SU-DHL-6 (cell line): ENCODE measurements at regions not wholly inside any gene's neighbourhood (a gene's known extent, or its start where the extent isn't known, plus 50 kb on each side); places are given as distances from the start of the nearest gene placed in this dataset.
A peak's percentile ranks its signal among the peaks of the same experiment; 100 is the strongest.
"Not testable (repeated sequence)": the region's sequence is repeated elsewhere in the genome, so short reads cannot be mapped to it uniquely, and the experiment has no call there.

Source experiments
- H2AFZ ChIP-seq: fragments of 200-600 bp; sonication (generic); 2 replicates; pipeline ENCODE4 v1.6.1; 2014; ENCODE audit warnings: low read depth, mild to moderate bottlenecking, moderate library complexity, mixed read lengths, antibody characterized with exemption, low read length; ENCODE audit not compliant: severe bottlenecking
- H3F3A ChIP-seq: fragments of 200-600 bp; shearing (Covaris generic); 2 replicates; pipeline ENCODE4 v1.6.0; 2016; ENCODE audit warnings: antibody characterized with exemption, mild to moderate bottlenecking; ENCODE audit not compliant: insufficient read depth
- H3K27ac ChIP-seq: fragments of 200-600 bp; sonication (generic); 2 replicates; pipeline ENCODE4 v1.5.1; 2016; ENCODE audit warnings: low read depth, mild to moderate bottlenecking, low read length, moderate library complexity, mixed read lengths
- H3K27me3 ChIP-seq: fragments of 200-600 bp; sonication (generic), shearing (Covaris generic); 2 replicates; pipeline ENCODE4 v1.6.0; 2014; ENCODE audit warnings: mild to moderate bottlenecking, low read length
- H3K36me3 ChIP-seq: fragments of 200-600 bp; sonication (generic); 2 replicates; pipeline ENCODE4 v1.6.1; 2014; ENCODE audit warnings: mild to moderate bottlenecking, low read length, mixed read lengths
- H3K4me2 ChIP-seq: fragments of 300-600, 200-600 bp; shearing (Covaris generic), sonication (generic); 2 replicates; pipeline ENCODE4 v1.6.0; 2014; ENCODE audit warnings: low read length, low read depth, mild to moderate bottlenecking; ENCODE audit not compliant: poor library complexity, severe bottlenecking
- H3K4me3 ChIP-seq: fragments of 200-600 bp; sonication (generic); 2 replicates; pipeline ENCODE4 v1.5.1; 2014; ENCODE audit warnings: antibody characterized with exemption, low read length, mild to moderate bottlenecking, mixed read lengths; ENCODE audit not compliant: insufficient read depth, poor library complexity, severe bottlenecking
- H3K79me2 ChIP-seq: fragments of 200-600 bp; sonication (generic); 2 replicates; pipeline ENCODE4 v1.6.1; 2014; ENCODE audit warnings: mild to moderate bottlenecking, low read length, moderate library complexity; ENCODE audit not compliant: insufficient read depth
- H3K9ac ChIP-seq: fragments of 200-600 bp; sonication (generic); 2 replicates; pipeline ENCODE4 v1.7.0; 2014; ENCODE audit warnings: mild to moderate bottlenecking, low read length
- H3K9me2 ChIP-seq: fragments of 200-600 bp; sonication (generic); replicated peaks from 2 replicates; pipeline ENCODE4 v1.6.1; 2014; ENCODE audit warnings: low read length; ENCODE audit not compliant: insufficient read depth
- H3K9me3 ChIP-seq: fragments of 200-600 bp; sonication (generic); 2 replicates; pipeline ENCODE4 v1.6.1; 2014; ENCODE audit warnings: low read length, mixed read lengths; ENCODE audit not compliant: insufficient read depth
- H4K20me1 ChIP-seq: fragments of 200-600 bp; sonication (generic); 2 replicates; pipeline ENCODE4 v1.6.1; 2014; ENCODE audit warnings: low read depth, mild to moderate bottlenecking, antibody characterized with exemption, low read length, moderate library complexity, mixed read lengths
- CTCF ChIP-seq: fragments of 200-600 bp; sonication (generic); IDR thresholded peaks from one replicate; pipeline ENCODE4 v1.5.1; 2017; ENCODE audit warnings: antibody characterized with exemption, mild to moderate bottlenecking, low read length, moderate library complexity; ENCODE audit not compliant: insufficient read depth, poor library complexity, severe bottlenecking
- EZH2phosphoT487 ChIP-seq: fragments of 200-600 bp; sonication (generic), shearing (Covaris generic); conservative IDR thresholded peaks from 2 replicates; pipeline ENCODE4 v1.6.1; 2018; ENCODE audit warnings: mild to moderate bottlenecking, antibody characterized with exemption, low read length, moderate library complexity, mixed read lengths

DNA sequence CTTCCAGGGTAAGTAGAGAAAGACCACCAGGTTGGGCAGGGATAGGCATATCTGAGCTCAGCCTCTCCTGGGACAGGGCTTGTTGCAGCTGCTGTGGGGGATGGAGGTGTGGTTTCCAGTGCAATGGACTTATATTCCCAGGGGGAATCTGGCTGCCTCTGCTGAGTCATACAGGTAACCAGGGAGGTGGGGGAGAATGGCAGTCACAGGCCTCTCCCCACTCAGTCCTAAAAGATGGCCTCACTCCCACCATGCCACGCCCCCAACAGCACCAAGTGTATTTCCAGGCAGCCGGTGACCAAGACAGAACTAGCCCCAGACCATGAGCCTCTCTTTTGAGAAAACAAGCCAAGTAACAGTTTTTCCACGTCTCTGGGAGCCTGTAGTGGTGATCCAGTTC lies 1240.7 kb downstream of the BRINP3 start:
- H3K27ac ChIP-seq = no peak overlapping the region

DNA sequence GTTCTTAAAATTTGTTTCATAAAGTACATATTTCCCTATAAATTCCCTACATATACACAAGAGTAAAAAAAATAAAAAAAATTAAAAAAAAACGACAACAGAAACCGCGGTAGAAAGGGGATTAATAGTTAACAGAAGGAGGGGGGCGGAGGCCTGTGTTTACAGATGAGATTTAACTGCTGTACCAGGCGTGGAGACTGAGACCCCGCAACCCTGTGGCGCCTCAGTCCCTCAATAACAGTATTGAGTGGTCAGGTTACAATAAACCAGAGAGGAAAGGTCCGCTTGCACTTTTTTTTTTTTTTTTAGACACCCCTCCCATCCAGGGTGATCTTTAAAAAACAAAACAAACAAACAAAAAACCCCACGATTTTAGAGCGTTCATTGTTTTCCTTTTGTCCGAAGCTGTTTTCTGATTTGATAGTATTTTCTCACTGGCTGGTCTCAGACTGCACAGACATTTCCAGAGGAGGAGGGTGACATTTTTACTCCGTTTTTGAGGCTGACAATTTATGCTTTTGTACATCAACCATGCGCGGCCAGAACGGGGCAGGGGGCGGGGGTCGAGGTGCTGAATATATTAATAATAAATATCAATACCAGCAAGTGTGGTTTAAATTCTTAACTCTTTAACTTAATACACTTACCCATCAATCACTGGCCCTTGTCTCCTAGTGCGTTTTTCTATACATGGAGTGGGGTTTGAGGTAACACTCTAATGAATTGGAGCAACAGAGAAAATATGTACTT lies 1223.9 kb downstream of the BRINP3 start:
- Histone ChIP-seq H3K9me2 (no peaks in the 10 kb centered on the region), H3K4me2 (no peak overlapping the region)
- TF ChIP-seq CTCF (no peak), EZH2phosphoT487 (no peak)

More for the DNA sequence above, 1240.7 kb downstream of the BRINP3 start:
- no peaks in the 10 kb centered on the region for H3K9me3 ChIP-seq
- no peaks in the 10 kb centered on the region for H4K20me1 ChIP-seq
- TF ChIP-seq CTCF (no peak), EZH2phosphoT487 (no peak)
- H3K9ac ChIP-seq = no peak overlapping the region
- H3K4me3 ChIP-seq = no peak overlapping the region
- no peaks in the 10 kb centered on the region for H3K36me3 ChIP-seq
- no peaks in the 10 kb centered on the region for H3K9me2 ChIP-seq
- H3K79me2 ChIP-seq = no peaks in the 10 kb centered on the region
- H3K27me3 ChIP-seq = no peaks in the 10 kb centered on the region
- H3K4me2 ChIP-seq = no peak overlapping the region
- peak overlapping the region; percentile 11 for H2AFZ ChIP-seq
- no peaks in the 10 kb centered on the region for H3F3A ChIP-seq

DNA sequence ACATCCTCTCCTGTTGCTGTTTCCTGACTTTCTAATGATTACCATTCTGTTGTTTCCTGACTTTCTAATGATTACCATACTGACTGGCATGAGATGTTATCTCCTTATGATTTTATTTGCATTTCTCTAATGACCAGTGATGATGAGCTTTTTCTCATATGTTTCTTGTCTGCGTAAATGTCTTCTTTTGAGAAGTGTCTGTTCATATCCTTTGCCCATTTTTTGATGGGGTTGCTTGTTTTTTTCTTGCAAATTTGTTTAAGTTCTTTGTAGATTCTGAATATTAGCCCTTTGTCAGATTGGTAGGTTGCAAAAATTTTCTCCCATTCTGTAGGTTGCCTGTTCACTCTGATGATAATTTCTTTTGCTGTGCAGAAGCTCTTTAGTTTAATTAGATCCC lies 1216.5 kb downstream of the BRINP3 start:
- H2AFZ ChIP-seq, H3K27me3 ChIP-seq, H3F3A ChIP-seq, H3K9ac ChIP-seq, H3K4me2 ChIP-seq, H3K9me2 ChIP-seq, H3K9me3 ChIP-seq, H3K4me3 ChIP-seq, H3K27ac ChIP-seq, H3K36me3 ChIP-seq, H4K20me1 ChIP-seq, H3K79me2 ChIP-seq: not testable (repeated sequence)

More for the DNA sequence above, 1223.9 kb downstream of the BRINP3 start:
- Histone ChIP-seq H3K9ac (no peak overlapping the region), H3F3A (no peaks in the 10 kb centered on the region), H3K9me3 (peaks cover 7% of the 10 kb centered on the region; the same call in 1 of the 2 replicates), H3K36me3 (no peaks in the 10 kb centered on the region), H2AFZ (no peak overlapping the region), H4K20me1 (no peaks in the 10 kb centered on the region), H3K79me2 (no peaks in the 10 kb centered on the region), H3K4me3 (no peak overlapping the region), H3K27me3 (no peaks in the 10 kb centered on the region), H3K27ac (no peak overlapping the region)

GRCh38 chr1:189269011-189269410 lies 1208.7 kb downstream of the BRINP3 start:
- Histone ChIP-seq H3K9me2 (no peaks in the 10 kb centered on the region), H3K4me3 (no peak overlapping the region), H3K9me3 (peaks cover 14% of the 10 kb centered on the region; the same call in 1 of the 2 replicates), H3K79me2 (no peaks in the 10 kb centered on the region), H3K27ac (no peak overlapping the region), H2AFZ (no peak overlapping the region), H3K9ac (no peak overlapping the region), H4K20me1 (no peaks in the 10 kb centered on the region), H3K36me3 (no peaks in the 10 kb centered on the region; the same call in 1 of the 2 replicates), H3K4me2 (no peak overlapping the region), H3K27me3 (no peaks in the 10 kb centered on the region), H3F3A (no peaks in the 10 kb centered on the region)
- TF ChIP-seq EZH2phosphoT487 (no peak), CTCF (no peak)
